ENCODE measurements at regions not wholly inside any gene's neighbourhood (a gene's known extent, or its start where the extent isn't known, plus 50 kb on each side); places are given as distances from the start of the nearest gene placed in this dataset.

DNA sequence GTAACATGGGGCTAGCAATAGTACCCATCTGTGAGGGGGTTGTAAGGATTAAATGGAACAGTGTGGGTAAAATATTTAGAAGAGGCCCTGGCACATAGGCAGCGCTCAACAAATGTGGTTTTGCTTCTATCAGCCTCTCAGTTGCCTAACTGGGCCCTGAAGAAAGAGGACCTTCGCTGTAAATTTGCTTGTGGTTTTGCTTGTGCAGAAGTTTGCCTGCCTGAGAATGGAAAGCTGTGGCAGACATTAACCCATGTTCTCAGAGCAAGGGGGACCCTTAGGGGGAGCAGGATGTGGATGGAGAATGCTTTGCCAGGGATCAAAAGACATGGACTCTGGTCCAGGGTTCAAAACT, 160.1 kb downstream of the BRMS1L start:
- TF ChIP-seq, protein P1, sequence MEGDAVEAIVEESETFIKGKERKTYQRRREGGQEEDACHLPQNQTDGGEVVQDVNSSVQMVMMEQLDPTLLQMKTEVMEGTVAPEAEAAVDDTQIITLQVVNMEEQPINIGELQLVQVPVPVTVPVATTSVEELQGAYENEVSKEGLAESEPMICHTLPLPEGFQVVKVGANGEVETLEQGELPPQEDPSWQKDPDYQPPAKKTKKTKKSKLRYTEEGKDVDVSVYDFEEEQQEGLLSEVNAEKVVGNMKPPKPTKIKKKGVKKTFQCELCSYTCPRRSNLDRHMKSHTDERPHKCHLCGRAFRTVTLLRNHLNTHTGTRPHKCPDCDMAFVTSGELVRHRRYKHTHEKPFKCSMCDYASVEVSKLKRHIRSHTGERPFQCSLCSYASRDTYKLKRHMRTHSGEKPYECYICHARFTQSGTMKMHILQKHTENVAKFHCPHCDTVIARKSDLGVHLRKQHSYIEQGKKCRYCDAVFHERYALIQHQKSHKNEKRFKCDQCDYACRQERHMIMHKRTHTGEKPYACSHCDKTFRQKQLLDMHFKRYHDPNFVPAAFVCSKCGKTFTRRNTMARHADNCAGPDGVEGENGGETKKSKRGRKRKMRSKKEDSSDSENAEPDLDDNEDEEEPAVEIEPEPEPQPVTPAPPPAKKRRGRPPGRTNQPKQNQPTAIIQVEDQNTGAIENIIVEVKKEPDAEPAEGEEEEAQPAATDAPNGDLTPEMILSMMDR (IDR thresholded peaks at IDR 0.05 in 8 of 11, conservative IDR thresholded peaks at IDR 0.05 in 3 of 11): no peak
- TF ChIP-seq POLR2A (IDR thresholded peaks at IDR 0.05) (no peak), POLR2AphosphoS5 (IDR thresholded peaks at IDR 0.05) (no peak)

Measured in spleen (tissue), 7 donors.